Femur (tissue), 1 donor: ENCODE measurements at regions not wholly inside any gene's neighbourhood (a gene's known extent, or its start where the extent isn't known, plus 50 kb on each side); places are given as distances from the start of the nearest gene placed in this dataset.
A peak's percentile ranks its signal among the peaks of the same experiment; 100 is the strongest.
"Not testable (repeated sequence)": the region's sequence is repeated elsewhere in the genome, so short reads cannot be mapped to it uniquely, and the experiment has no call there.

Experiments used
- DNase-seq: peaks from one replicate; pipeline ENCODE4 v3.0.0-alpha.2; 2017

GRCh38 chr12:4191149-4191548 is 82.4 kb upstream of the CCND2 start:
- no peak for DNase-seq

- no peak for DNase-seq
These were observed 83.0 kb upstream of the CCND2 start for GRCh38 chr12:4190366-4191063.

- no peak for DNase-seq
These were observed 83.8 kb upstream of the CCND2 start for GRCh38 chr12:4189721-4190120.

DNA sequence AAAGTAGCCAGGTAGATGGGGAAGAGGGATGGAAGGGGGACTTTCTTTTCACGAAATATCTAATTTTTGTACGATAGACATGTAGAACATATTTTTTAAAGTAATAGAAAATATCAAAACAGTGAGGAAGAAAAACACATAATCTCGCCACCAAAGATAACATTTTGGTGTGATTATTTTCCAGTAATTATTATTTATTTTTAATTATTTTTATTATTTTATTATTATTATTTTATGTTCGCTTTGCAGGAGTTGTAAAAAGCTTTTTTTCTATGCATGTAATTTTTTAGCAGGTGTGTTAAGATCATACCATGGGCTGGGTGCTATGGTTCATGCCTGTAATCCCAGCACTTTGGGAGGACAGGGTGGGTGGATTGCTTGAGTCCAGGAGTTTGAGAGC is 85.6 kb upstream of the CCND2 start:
- no peak for DNase-seq

- not testable (repeated sequence) for DNase-seq
These were observed 86.2 kb upstream of the CCND2 start for GRCh38 chr12:4187315-4187714.

DNA sequence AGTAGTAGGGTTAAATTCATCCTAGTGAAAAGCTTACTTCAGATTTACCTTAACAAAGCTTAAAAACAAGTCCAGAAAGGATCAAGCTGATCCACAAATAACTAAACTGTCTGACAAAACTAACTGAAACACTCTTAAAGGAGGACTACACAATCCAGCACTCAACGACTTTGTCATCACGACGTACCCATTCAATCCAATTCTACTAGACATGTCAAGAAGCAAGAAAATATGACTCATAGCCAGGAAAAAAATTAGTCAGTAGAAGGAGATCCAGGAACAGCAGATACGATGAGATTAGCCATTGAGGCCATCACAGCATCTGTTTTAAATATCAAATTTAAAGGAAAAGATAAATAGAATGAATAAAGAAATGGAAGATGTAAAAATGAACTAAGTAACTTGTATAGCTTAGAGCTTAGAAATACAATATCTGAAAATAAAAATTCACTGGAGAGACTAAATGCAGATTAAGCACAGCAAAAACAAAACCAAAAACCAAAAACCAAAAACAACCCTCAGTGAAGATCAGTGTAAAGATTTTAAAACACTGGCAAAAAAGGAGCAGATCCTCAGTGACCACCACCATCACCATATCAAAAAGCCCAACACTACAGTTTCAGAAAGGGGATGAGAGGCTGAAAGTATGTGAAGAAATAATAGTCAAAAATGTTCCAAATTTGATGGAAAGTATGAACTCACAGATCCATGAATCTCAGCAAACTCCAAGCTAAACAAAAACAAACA is 95.0 kb upstream of the CCND2 start:
- no peak for DNase-seq

DNA sequence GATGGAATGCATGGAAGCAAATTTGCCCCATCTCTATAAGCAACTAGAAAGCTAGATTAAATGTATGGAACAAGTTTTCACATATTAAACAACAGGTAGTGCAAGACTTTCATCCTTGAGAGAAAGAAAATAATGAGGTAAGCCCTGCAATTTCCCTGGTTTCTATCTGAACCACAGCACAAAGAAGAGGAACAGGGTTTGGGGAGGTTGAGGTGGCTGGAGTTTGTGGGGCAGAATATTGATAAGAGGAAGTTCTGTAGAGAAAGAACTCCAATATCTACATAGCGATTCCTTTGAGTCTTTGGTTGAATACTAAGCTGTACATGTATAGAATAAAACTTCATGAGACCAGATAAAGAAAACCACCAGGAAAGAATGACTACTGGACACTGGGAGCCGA is 96.3 kb upstream of the CCND2 start:
- no peak for DNase-seq

DNA sequence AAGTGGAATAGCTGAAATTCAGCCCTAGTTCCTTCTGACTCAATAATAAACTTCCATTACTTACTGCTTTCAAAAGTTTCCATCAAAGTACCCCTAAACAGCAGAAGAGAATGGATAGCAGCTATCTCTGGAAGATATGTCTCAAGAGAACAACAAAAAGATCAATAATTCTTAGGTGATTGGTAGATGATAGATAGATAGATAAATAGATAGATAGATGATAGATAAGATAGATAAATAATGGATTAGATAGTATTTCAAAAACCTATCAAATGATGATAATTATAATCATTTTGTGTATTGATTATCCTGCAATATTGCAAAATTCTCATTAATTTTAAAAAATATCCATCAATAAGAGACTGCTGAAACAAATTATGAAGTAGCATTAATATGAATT is 97.4 kb upstream of the CCND2 start:
- DNase-seq = no peak

- DNase-seq = no peak
These were observed 99.1 kb upstream of the CCND2 start for GRCh38 chr12:4174417-4174816.

GRCh38 chr12:4172999-4173398 is 100.6 kb upstream of the CCND2 start:
- no peak for DNase-seq

DNA sequence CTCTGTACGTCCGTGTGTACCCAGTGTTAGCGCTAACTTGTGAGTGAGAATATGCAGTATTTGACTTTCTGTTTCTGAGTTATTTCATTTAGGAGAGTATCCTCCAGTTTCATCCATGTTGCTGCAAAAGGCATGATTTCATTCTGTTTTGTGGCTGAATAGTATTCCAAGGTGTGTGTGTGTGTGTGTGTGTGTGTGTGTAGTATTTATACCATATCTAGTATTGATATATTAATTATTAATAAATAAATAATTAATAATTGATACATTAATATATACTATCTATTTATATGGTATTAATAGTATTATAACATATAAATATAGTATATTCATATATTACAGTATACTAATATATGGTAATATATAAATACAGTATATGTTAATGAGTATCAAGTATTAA is 101.8 kb upstream of the CCND2 start:
- no peak for DNase-seq

- no peak for DNase-seq
These were observed 103.6 kb upstream of the CCND2 start for GRCh38 chr12:4169959-4170358.

DNA sequence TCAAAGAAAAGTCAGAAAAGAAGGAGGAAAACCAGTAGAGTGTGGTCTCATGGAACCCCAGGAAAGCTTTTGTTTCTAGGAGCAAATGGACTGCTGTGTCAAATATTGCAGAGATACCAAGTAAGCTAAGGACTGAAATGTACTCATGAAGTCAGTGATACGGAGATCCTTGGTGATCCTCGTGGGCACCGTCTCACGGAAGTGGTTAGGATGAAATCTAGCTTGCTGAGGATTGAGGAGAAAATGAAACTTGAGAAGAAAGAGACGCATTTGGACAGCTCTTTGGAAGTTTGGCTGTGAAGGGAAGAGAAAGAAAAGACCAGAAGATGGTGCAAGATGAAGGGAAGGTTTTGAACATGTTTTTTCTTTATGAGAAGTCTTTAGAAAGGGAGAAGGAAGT is 104.0 kb upstream of the CCND2 start:
- no peak for DNase-seq

DNA sequence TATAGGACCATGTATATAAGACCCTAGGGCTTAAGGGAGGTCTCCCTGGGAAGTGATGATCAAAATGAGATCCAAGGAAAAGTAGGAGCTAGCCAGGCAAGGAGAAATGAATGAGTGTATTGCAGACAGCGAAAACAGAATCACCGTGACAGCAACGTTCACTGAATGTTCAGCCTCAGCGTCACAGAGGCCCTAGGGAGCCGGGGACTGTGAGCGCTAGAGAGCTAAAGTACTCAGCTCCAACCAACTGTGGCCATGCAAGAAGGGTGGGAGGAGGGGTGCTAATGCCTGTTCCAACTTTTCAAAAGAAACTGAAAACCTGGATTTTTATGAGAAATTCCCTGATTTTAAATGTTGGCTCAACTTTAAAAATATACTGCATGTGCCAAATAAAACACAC is 105.5 kb upstream of the CCND2 start:
- no peak for DNase-seq

- peak; percentile 93 for DNase-seq
These were observed 108.7 kb upstream of the CCND2 start for GRCh38 chr12:4164559-4165558.

GRCh38 chr12:4164188-4164558 is 109.4 kb upstream of the CCND2 start:
- no peak for DNase-seq

GRCh38 chr12:4161718-4162117 is 111.8 kb upstream of the CCND2 start:
- DNase-seq = no peak

DNA sequence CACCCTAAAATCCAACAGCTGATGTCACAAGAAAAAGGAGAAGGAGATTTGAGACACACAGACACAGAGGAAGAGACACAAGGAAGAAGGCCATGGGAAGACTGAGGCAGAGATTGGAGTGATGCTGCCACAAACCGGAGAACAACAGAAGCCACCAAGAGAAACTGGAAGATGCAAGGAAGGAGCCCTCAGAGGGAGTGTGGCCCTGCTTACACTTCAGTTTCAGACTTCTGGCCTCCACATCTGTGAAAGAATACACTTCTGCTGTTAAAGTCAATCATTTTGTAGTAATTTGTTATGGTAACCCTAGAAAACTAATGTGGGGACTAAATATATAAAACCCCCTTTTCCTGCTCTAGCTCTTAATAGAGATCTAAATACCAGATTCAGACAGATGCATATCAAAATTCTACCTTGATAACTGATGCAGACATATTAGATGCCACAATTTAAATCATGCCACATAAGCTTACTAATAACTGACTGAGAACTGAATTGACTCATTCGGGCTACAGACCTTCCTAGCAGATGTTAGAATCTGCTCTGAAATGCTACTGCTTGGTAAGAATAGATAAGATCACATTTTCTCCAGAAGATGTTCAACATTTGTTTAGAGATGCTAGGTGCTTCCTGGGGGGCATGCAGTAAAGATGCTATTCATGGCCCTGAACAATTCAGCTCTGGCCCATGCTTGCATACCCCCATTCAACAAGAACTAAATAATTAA is 113.1 kb upstream of the CCND2 start:
- DNase-seq = no peak

GRCh38 chr12:4159851-4160250 is 113.7 kb upstream of the CCND2 start:
- no peak for DNase-seq

DNA sequence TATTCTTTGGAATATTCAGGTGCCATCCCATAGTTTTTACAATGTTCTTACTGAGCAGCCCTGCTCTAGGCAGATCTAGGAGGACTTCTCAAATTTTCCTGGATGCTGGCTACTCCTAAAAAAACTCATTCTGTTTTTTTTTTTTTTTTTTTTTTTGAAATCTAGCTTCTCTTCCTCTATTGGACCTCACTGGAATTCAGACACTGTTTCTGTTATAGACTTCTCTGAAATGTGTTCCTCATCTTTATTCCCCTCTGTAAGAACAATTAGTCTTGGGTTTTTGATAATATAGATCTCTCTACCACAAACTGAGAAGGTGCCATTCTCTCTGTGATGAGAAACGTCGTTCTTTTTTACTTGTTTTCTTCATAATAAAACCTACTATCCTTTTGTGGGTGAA is 115.3 kb upstream of the CCND2 start:
- no peak for DNase-seq

GRCh38 chr12:4157122-4157521 is 116.4 kb upstream of the CCND2 start:
- no peak for DNase-seq

- DNase-seq = no peak
These were observed 117.2 kb upstream of the CCND2 start for GRCh38 chr12:4156317-4156716.
